Right lobe of liver (tissue), 6 donors: ENCODE measurements at regions not wholly inside any gene's neighbourhood (a gene's known extent, or its start where the extent isn't known, plus 50 kb on each side); places are given as distances from the start of the nearest gene placed in this dataset.

Experiments used
- ATAC-seq, 4 donors: fragments of 200-7000 bp; cut with Tn5 transposase; one replicate each; pipeline ENCODE4 v1.9.1; 2020; ENCODE audit warnings: mild to moderate bottlenecking in 4 of 4, moderate library complexity in 4 of 4
- DNase-seq, 3 donors: peaks; one replicate each; pipeline ENCODE4 v3.0.0-alpha.2; 2020
- H3K27ac ChIP-seq, 3 donors: fragments of 200-600 bp; one replicate each; pipeline ENCODE4 v1.8.0; 2022
- H3K27me3 ChIP-seq, 2 donors: fragments of 200-600 bp; one replicate each; pipeline ENCODE4 v1.8.0; 2022
- H3K36me3 ChIP-seq, 4 donors: fragments of 200-600 bp; sonication (generic) in 1 of 4; one replicate each; pipeline versions ENCODE4 v1.5.1 to v1.8.0; 2017 to 2022; ENCODE audit warnings: control low read depth in 1 of 4
- H3K4me1 ChIP-seq, 4 donors: fragments of 200-600 bp; sonication (generic) in 1 of 4; one replicate each; pipeline versions ENCODE4 v1.5.1 to v1.8.0; 2017 to 2022; ENCODE audit warnings: control low read depth in 1 of 4
- H3K4me3 ChIP-seq, 3 donors: fragments of 200-600 bp; one replicate each; pipeline ENCODE4 v1.8.0; 2022
- H3K9me3 ChIP-seq, 4 donors: fragments of 200-600 bp; sonication (generic) in 1 of 4; one replicate each; pipeline versions ENCODE4 v1.5.1 to v1.8.0; 2017 to 2022; ENCODE audit warnings: control low read depth in 1 of 4
- POLR2A ChIP-seq: fragments of 450-650 bp; IDR thresholded peaks from one replicate; pipeline ENCODE4 v1.6.1; 2017; ENCODE audit warnings: antibody characterized with exemption, mild to moderate bottlenecking
- WGBS: methylation state at CpG from one replicate; pipeline ENCODE4 v1.1.6; 2018; ENCODE audit warnings: low coverage, low lambda C conversion rate; ENCODE audit not compliant: insufficient coverage; ENCODE audit errors: missing lambda C conversion rate; 5-methylcytosine and 5-hydroxymethylcytosine counted together
- intact Hi-C, 2 donors: fragments of 100-400 bp; cut with DNase I; formaldehyde crosslinking; loops; one replicate each; pipeline versions ENCODE4 v1.11.2 to v1.14.1; 2022
- TF ChIP-seq, protein P1 (sequence below), 4 donors: fragments of 200-600 bp in 3 of 4; fragments of 450-650 bp in 1 of 4; IDR thresholded peaks; one replicate each; pipeline versions ENCODE4 v1.5.1 to v1.8.0; 2016 to 2022; ENCODE audit warnings: antibody characterized with exemption in 4 of 4, mild to moderate bottlenecking in 2 of 4
- donor health status: DM: no; HTN: yes; CAD: no.
- donor health status: DM: no; HTN: no; CAD: no.
- donor health status: DM: no; HTN: no; CAD: no.
- donor health status: DM: no; HTN: yes; CAD: no.
- donor health status: DM: no; HTN: yes; CAD: no.

DNA sequence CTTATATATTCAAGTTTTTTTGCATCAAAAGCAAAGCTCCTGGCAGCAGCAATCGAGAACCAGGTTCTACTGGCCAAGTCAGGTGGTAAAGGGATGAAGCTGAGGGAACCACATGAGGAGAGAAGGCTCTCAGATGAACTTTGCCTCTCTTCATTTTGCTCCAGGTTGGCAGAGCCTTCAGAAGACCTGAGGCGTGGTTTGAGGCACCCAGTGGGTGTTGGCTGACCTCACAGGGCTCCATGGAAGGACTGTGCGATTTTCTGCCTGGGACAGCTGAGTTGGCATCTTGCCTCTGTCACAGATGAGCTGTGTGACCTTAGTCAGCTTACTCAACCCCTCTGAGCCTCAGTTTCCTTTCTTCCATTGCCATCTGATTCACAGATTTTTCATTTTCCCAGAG, 89.0 kb downstream of the INSIG2 start:
- TF ChIP-seq, protein P1, sequence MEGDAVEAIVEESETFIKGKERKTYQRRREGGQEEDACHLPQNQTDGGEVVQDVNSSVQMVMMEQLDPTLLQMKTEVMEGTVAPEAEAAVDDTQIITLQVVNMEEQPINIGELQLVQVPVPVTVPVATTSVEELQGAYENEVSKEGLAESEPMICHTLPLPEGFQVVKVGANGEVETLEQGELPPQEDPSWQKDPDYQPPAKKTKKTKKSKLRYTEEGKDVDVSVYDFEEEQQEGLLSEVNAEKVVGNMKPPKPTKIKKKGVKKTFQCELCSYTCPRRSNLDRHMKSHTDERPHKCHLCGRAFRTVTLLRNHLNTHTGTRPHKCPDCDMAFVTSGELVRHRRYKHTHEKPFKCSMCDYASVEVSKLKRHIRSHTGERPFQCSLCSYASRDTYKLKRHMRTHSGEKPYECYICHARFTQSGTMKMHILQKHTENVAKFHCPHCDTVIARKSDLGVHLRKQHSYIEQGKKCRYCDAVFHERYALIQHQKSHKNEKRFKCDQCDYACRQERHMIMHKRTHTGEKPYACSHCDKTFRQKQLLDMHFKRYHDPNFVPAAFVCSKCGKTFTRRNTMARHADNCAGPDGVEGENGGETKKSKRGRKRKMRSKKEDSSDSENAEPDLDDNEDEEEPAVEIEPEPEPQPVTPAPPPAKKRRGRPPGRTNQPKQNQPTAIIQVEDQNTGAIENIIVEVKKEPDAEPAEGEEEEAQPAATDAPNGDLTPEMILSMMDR (IDR thresholded peaks at IDR 0.05), result no peak
- TF ChIP-seq POLR2A, result no peak
- DNase-seq, result peak; percentile 63 to 87 (median 85)
- intact Hi-C loops, result no loop called here
- ATAC-seq, result peak; percentile 70 to 87 (median 78)
- Histone ChIP-seq H3K4me3 (no peak overlapping the region), H3K36me3 (no peaks in the 10 kb centered on the region), H3K27me3 (no peaks in the 10 kb centered on the region), H3K4me1 (peaks cover 0 to 56% (median 14%) of the 10 kb centered on the region in 4 donors), H3K9me3 (no peaks in the 10 kb centered on the region), H3K27ac (peak overlapping the region; percentile 27 to 83 (median 74))
- WGBS, result 10% methylated on average over 2 of the region's 3 CpGs

DNA sequence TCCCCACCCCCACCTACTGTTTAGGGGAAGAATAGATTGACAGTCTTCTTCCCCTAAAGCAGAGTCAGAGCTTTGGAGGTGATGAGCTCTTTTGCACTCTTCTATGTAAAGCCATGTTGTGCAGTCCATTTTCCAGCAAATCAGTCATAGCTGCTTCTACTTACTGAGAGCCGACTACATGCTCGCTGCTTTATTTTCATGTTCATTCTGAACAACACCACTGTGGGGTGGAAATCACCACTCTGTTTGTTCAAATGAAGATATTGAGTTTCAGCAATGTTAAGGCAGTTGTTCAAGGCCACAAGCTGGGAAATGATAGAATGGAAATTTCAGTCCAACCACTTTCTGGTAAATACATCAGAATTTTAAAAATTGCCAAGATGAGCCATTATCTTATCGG, 88.3 kb downstream of the INSIG2 start:
- H3K27ac ChIP-seq, result peak overlapping the region; percentile 27 to 83 (median 74)

DNA sequence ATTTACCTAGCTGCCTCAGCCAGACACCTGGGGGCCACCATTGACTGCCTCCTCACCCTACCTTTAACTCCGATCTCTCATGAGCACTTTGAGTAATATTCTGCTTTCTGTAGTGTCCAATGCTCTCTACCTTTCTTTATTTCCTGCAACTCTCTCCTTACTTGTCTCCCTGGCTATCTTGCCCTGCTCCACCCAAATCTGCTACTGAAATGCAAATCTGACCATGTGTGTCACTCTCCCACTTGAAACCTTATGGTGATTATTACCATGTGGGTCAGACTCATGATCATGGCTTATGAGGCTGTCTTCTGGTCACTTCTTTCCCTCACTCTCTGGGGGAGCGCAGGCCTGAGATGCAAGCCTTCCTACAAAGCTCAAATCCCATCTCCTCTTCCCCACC, 83.3 kb downstream of the INSIG2 start:
- DNase-seq (no peak), ATAC-seq (no peak)
- no peaks in the 10 kb centered on the region for H3K36me3 ChIP-seq
- WGBS, result 83% methylated on average over 2 of the region's 2 CpGs
- intact Hi-C loops, result no loop called here
- TF ChIP-seq, protein P1 (IDR thresholded peaks at IDR 0.05), result no peak
- no peak for TF ChIP-seq POLR2A
- no peaks in the 10 kb centered on the region for H3K27me3 ChIP-seq
- no peaks in the 10 kb centered on the region for H3K9me3 ChIP-seq
- H3K4me1 ChIP-seq, result peaks cover 0 to 16% (median 4%) of the 10 kb centered on the region in 4 donors
- H3K4me3 ChIP-seq, result no peak overlapping the region
- H3K27ac ChIP-seq, result no peak overlapping the region

More for the DNA sequence above, 88.3 kb downstream of the INSIG2 start:
- Histone ChIP-seq H3K4me3 (no peak overlapping the region), H3K4me1 (peaks cover 0 to 56% (median 14%) of the 10 kb centered on the region in 4 donors), H3K27me3 (no peaks in the 10 kb centered on the region), H3K36me3 (no peaks in the 10 kb centered on the region), H3K9me3 (no peaks in the 10 kb centered on the region)
- 18% methylated on average over 3 of the region's 3 CpGs for WGBS
- intact Hi-C loops, result no loop called here
- TF ChIP-seq POLR2A, result no peak
- TF ChIP-seq, protein P1 (IDR thresholded peaks at IDR 0.05), result no peak
- peak; percentile 28 to 62 (median 30) for ATAC-seq
- DNase-seq, result no peak

DNA sequence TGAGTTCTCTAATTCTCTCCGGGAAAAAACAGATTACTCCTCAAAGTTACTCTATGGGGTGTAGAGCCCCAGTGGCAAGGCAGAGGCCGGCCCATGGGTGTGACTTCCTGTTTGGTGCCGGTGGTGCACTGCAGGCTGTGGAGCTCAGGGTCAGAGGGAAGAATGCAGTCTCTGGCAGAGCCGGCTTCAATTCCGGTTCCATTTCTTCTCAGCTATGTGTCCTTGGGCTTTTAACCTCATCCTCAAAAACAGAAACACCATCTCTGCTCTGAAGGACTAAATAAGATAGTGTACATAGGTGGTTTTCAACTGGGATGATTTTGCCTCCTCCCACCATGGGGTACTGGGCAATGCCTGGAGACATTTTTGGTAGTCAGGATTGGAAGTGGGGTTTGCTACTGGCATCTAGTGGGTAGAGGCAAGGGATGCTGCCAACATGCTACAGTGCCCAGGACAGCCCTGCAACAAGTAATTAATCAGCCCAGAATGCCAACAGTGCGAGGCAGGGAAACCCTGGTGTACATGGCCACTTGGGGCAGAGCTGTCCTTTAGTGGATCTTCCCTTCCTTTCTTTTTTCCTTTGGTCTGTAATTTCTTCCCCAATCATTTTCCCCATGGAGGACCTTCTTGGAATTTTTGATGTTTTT, 81.2 kb downstream of the INSIG2 start:
- Histone ChIP-seq H3K27ac (no peak overlapping the region), H3K27me3 (no peaks in the 10 kb centered on the region), H3K36me3 (no peaks in the 10 kb centered on the region), H3K9me3 (no peaks in the 10 kb centered on the region), H3K4me1 (peaks cover 0 to 19% (median 9%) of the 10 kb centered on the region in 4 donors), H3K4me3 (no peak overlapping the region)
- intact Hi-C loops, result no loop called here
- peak; percentile 53 to 89 (median 76) for ATAC-seq
- peak in 2 of 3 donors; percentile 43 to 60 for DNase-seq
- 49% methylated on average over 3 of the region's 6 CpGs for WGBS
- TF ChIP-seq POLR2A, result no peak
- TF ChIP-seq, protein P1 (IDR thresholded peaks at IDR 0.05), result no peak
